ENCODE measurements at regions not wholly inside any gene's neighbourhood (a gene's known extent, or its start where the extent isn't known, plus 50 kb on each side); places are given as distances from the start of the nearest gene placed in this dataset.

GRCh38 chr14:26370115-26370514 is 227.7 kb downstream of the NOVA1 start:
- no peaks in the 10 kb centered on the region for H3K27me3 ChIP-seq (replicated peaks; ENCODE audit: insufficient read depth, low read depth, low read length, poor library complexity)
- H3K27ac ChIP-seq (ENCODE audit: low read depth, low read length, poor library complexity, severe bottlenecking): no peak overlapping the region
- no peaks in the 10 kb centered on the region for H3K9me3 ChIP-seq (ENCODE audit: low read depth, low read length, poor library complexity, severe bottlenecking)
- H3K4me1 ChIP-seq (ENCODE audit: insufficient read depth, low read length, poor library complexity, severe bottlenecking): no peaks in the 10 kb centered on the region
- intact Hi-C loops (cut with micrococcal nuclease; ENCODE audit: unreplicated experiment): no loop called here
- DNase-seq (ENCODE audit: low spot score): peak; percentile 10
- CTCF ChIA-PET: no interaction called here
- H3K36me3 ChIP-seq (ENCODE audit: insufficient read depth, low read length, poor library complexity, severe bottlenecking): no peaks in the 10 kb centered on the region
- H3K4me3 ChIP-seq (ENCODE audit: low read depth, low read length, poor library complexity, severe bottlenecking): no peak overlapping the region
- TF ChIP-seq CTCF (conservative IDR thresholded peaks at IDR 0.05; ENCODE audit: low read depth, low read length) (no peak), EZH2 (IDR thresholded peaks at IDR 0.05; ENCODE audit: borderline replicate concordance, low read depth, low read length, poor library complexity, severe bottlenecking) (no peak)
- no TSS peak for BruUV-seq (replicated peaks)
- POLR2A ChIA-PET (ENCODE audit: low non-redundant PET): no interaction called here

GRCh38 chr14:26363689-26364088 is 234.1 kb downstream of the NOVA1 start:
- BruUV-seq (replicated peaks): no TSS peak
- intact Hi-C loops (cut with micrococcal nuclease; ENCODE audit: unreplicated experiment): no loop called here
- TF ChIP-seq CTCF (conservative IDR thresholded peaks at IDR 0.05; ENCODE audit: low read depth, low read length) (no peak), EZH2 (IDR thresholded peaks at IDR 0.05; ENCODE audit: borderline replicate concordance, low read depth, low read length, poor library complexity, severe bottlenecking) (no peak)
- CTCF ChIA-PET: no interaction called here
- Histone ChIP-seq H3K4me3 (ENCODE audit: low read depth, low read length, poor library complexity, severe bottlenecking) (no peak overlapping the region), H3K4me1 (ENCODE audit: insufficient read depth, low read length, poor library complexity, severe bottlenecking) (no peaks in the 10 kb centered on the region), H3K27me3 (replicated peaks; ENCODE audit: insufficient read depth, low read depth, low read length, poor library complexity) (no peaks in the 10 kb centered on the region), H3K36me3 (ENCODE audit: insufficient read depth, low read length, poor library complexity, severe bottlenecking) (no peaks in the 10 kb centered on the region), H3K27ac (ENCODE audit: low read depth, low read length, poor library complexity, severe bottlenecking) (no peak overlapping the region), H3K9me3 (ENCODE audit: low read depth, low read length, poor library complexity, severe bottlenecking) (no peaks in the 10 kb centered on the region)
- DNase-seq (ENCODE audit: low spot score): no peak
- POLR2A ChIA-PET (ENCODE audit: low non-redundant PET): no interaction called here

- Histone ChIP-seq H3K9me3 (ENCODE audit: low read depth, low read length, poor library complexity, severe bottlenecking) (no peaks in the 10 kb centered on the region), H3K27me3 (replicated peaks; ENCODE audit: insufficient read depth, low read depth, low read length, poor library complexity) (no peaks in the 10 kb centered on the region), H3K36me3 (ENCODE audit: insufficient read depth, low read length, poor library complexity, severe bottlenecking) (no peaks in the 10 kb centered on the region), H3K27ac (ENCODE audit: low read depth, low read length, poor library complexity, severe bottlenecking) (no peak overlapping the region), H3K4me1 (ENCODE audit: insufficient read depth, low read length, poor library complexity, severe bottlenecking) (no peaks in the 10 kb centered on the region), H3K4me3 (ENCODE audit: low read depth, low read length, poor library complexity, severe bottlenecking) (no peak overlapping the region)
- POLR2A ChIA-PET (ENCODE audit: low non-redundant PET): no interaction called here
- intact Hi-C loops (cut with micrococcal nuclease; ENCODE audit: unreplicated experiment): no loop called here
- BruUV-seq (replicated peaks): no TSS peak
- CTCF ChIA-PET: no interaction called here
- no peak for DNase-seq (ENCODE audit: low spot score)
- TF ChIP-seq EZH2 (IDR thresholded peaks at IDR 0.05; ENCODE audit: borderline replicate concordance, low read depth, low read length, poor library complexity, severe bottlenecking) (no peak), CTCF (conservative IDR thresholded peaks at IDR 0.05; ENCODE audit: low read depth, low read length) (no peak)
Observed at GRCh38 chr14:26344596-26344995, 253.2 kb downstream of the NOVA1 start.

All from A673 (cell line).